T-helper 2 cell (primary cell): ENCODE measurements at regions not wholly inside any gene's neighbourhood (a gene's known extent, or its start where the extent isn't known, plus 50 kb on each side); places are given as distances from the start of the nearest gene placed in this dataset.
"Not testable (repeated sequence)": the region's sequence is repeated elsewhere in the genome, so short reads cannot be mapped to it uniquely, and the experiment has no call there.

Experiments used
- DNase-seq, 5 experiments: peaks; one replicate each; pipeline versions ENCODE4 v3.0.0 to v3.0.0-alpha.2; 2012 to 2022

- DNase-seq, result no peak
Measured at GRCh38 chr12:60201891-60202290, 606.1 kb downstream of the SLC16A7 start.

- DNase-seq, result no peak
Measured at GRCh38 chr12:60205500-60205899, 609.7 kb downstream of the SLC16A7 start.

GRCh38 chr12:60209521-60209920 is 613.7 kb downstream of the SLC16A7 start:
- DNase-seq, result no peak

GRCh38 chr12:60209933-60210332 is 614.1 kb downstream of the SLC16A7 start:
- DNase-seq, result no peak

- DNase-seq, result no peak
Measured at GRCh38 chr12:60210756-60211155, 614.9 kb downstream of the SLC16A7 start.

- no peak for DNase-seq
Measured at GRCh38 chr12:60211244-60211643, 615.4 kb downstream of the SLC16A7 start.

- DNase-seq, result no peak
Measured at GRCh38 chr12:60212159-60213000, 616.6 kb downstream of the SLC16A7 start.

- DNase-seq, result not testable (repeated sequence)
Measured at GRCh38 chr12:60213272-60213671, 617.4 kb downstream of the SLC16A7 start.

- no peak for DNase-seq
Measured at GRCh38 chr12:60216226-60216625, 620.4 kb downstream of the SLC16A7 start.

- no peak for DNase-seq
Measured at GRCh38 chr12:60223242-60223641, 627.4 kb downstream of the SLC16A7 start.

GRCh38 chr12:60225216-60226000 is 629.6 kb downstream of the SLC16A7 start:
- no peak for DNase-seq

- no peak for DNase-seq
Measured at GRCh38 chr12:60227916-60228315, 632.1 kb downstream of the SLC16A7 start.

GRCh38 chr12:60230056-60230455 is 634.2 kb downstream of the SLC16A7 start:
- no peak for DNase-seq

- no peak for DNase-seq
Measured at GRCh38 chr12:60231303-60231702, 635.5 kb downstream of the SLC16A7 start.

- DNase-seq, result no peak
Measured at GRCh38 chr12:60231976-60232907, 636.4 kb downstream of the SLC16A7 start.

GRCh38 chr12:60234611-60235195 is 638.9 kb downstream of the SLC16A7 start:
- not testable (repeated sequence) for DNase-seq

GRCh38 chr12:60235261-60235660 is 639.4 kb downstream of the SLC16A7 start:
- no peak for DNase-seq

GRCh38 chr12:60236416-60236815 is 640.6 kb downstream of the SLC16A7 start:
- not testable (repeated sequence) for DNase-seq

GRCh38 chr12:60240891-60241290 is 645.1 kb downstream of the SLC16A7 start:
- DNase-seq, result no peak

GRCh38 chr12:60251091-60251490 is 655.3 kb downstream of the SLC16A7 start:
- DNase-seq, result no peak

- DNase-seq, result no peak
Measured at GRCh38 chr12:60252359-60253096, 656.7 kb downstream of the SLC16A7 start.

GRCh38 chr12:60255044-60255443 is 659.2 kb downstream of the SLC16A7 start:
- DNase-seq, result no peak
